Neural cell (in vitro differentiated cells): ENCODE measurements at regions not wholly inside any gene's neighbourhood (a gene's known extent, or its start where the extent isn't known, plus 50 kb on each side); places are given as distances from the start of the nearest gene placed in this dataset.
"Not testable (repeated sequence)": the region's sequence is repeated elsewhere in the genome, so short reads cannot be mapped to it uniquely, and the experiment has no call there.

Source experiments
- H2AFZ ChIP-seq: fragments of 200-600, 300-800 bp; sonication (generic), shearing (Covaris generic); 2 replicates; pipeline ENCODE4 v1.6.0; 2014; ENCODE audit warnings: low read depth, mild to moderate bottlenecking, antibody characterized with exemption, low read length, moderate library complexity
- H3F3A ChIP-seq: fragments of 200-600 bp; shearing (Covaris generic); 2 replicates; pipeline ENCODE4 v1.6.1; 2016; ENCODE audit warnings: mild to moderate bottlenecking, moderate library complexity, mixed read lengths, antibody characterized with exemption, low read length; ENCODE audit not compliant: insufficient read depth, poor library complexity, severe bottlenecking
- H3K27ac ChIP-seq: fragments of 200-600, 300-800 bp; sonication (generic), shearing (Covaris generic); 2 replicates; pipeline ENCODE4 v1.5.1; 2014; ENCODE audit warnings: mild to moderate bottlenecking, low read length, moderate library complexity
- H3K27me3 ChIP-seq: fragments of 300-800, 200-600 bp; sonication (generic), shearing (Covaris generic); 2 replicates; pipeline ENCODE4 v1.6.0; 2014; ENCODE audit warnings: mild to moderate bottlenecking, low read depth, low read length, moderate library complexity; ENCODE audit not compliant: insufficient read depth
- H3K36me3 ChIP-seq: fragments of 300-800, 200-600 bp; sonication (generic), shearing (Covaris generic); 2 replicates; pipeline ENCODE4 v1.5.1; 2014; ENCODE audit warnings: mild to moderate bottlenecking, antibody characterized with exemption, low read length, moderate library complexity; ENCODE audit not compliant: insufficient read depth
- H3K4me2 ChIP-seq: fragments of 300-800, 200-600 bp; sonication (generic), shearing (Covaris generic); 2 replicates; pipeline ENCODE4 v1.6.0; 2014; ENCODE audit warnings: mild to moderate bottlenecking, low read length
- H3K4me3 ChIP-seq: fragments of 300-800, 200-600 bp; sonication (generic), shearing (Covaris generic); 2 replicates; pipeline ENCODE4 v1.5.1; 2014; ENCODE audit warnings: mild to moderate bottlenecking, low read length, moderate library complexity
- H3K79me2 ChIP-seq: fragments of 200-600 bp; shearing (Covaris generic); replicated peaks from 2 replicates; pipeline ENCODE4 v1.6.0; 2014; ENCODE audit warnings: mild to moderate bottlenecking, low read length, moderate library complexity; ENCODE audit not compliant: insufficient read depth
- H3K9ac ChIP-seq: fragments of 300-800, 200-600 bp; sonication (generic), shearing (Covaris generic); 2 replicates; pipeline ENCODE4 v1.6.1; 2016; ENCODE audit warnings: mild to moderate bottlenecking, low read length, mixed read lengths
- H3K9me2 ChIP-seq: fragments of 200-600 bp; shearing (Covaris generic); 2 replicates; pipeline ENCODE4 v1.6.1; 2016; ENCODE audit warnings: mild to moderate bottlenecking, low read length, mixed read lengths; ENCODE audit not compliant: insufficient read depth
- H3K9me3 ChIP-seq: fragments of 200-600, 300-800 bp; sonication (generic), shearing (Covaris generic); 2 replicates; pipeline ENCODE4 v1.6.1; 2016; ENCODE audit warnings: mild to moderate bottlenecking, mixed run types, low read length, moderate library complexity, mixed read lengths
- H4K20me1 ChIP-seq: fragments of 200-600 bp; shearing (Covaris generic); 2 replicates; pipeline ENCODE4 v1.6.1; 2016; ENCODE audit warnings: mild to moderate bottlenecking, mixed run types; ENCODE audit not compliant: insufficient read depth
- POLR2AphosphoS5 ChIP-seq: IDR thresholded peaks from 2 replicates; pipeline ENCODE4 v1.6.1; 2012
- TF ChIP-seq, protein P1 (sequence below): IDR thresholded peaks from 2 replicates; pipeline ENCODE4 v1.6.1; 2012; ENCODE audit warnings: borderline replicate concordance

DNA sequence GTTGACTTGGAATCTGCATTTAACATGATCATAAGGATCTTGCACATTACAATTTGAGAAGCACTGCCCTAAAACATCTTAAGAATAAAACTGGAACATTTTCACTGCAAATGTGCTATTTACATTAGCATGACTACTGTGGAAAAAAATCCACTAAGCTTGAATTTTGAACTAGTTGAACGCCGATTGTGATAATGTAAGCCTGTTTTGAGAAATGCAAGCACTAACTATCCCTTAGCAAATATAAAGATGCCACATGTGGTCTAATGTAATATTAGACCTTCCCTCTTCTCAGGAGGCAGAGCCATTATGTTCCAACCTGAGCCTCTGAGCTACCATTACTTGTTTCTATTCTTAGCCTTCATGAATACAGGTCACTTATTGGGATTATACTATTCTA, 278.0 kb downstream of the SPATA31A6 start:
- not testable (repeated sequence) for H3K9me2 ChIP-seq, H3K4me3 ChIP-seq, H3K27ac ChIP-seq, H2AFZ ChIP-seq, H3K4me2 ChIP-seq, H3K9ac ChIP-seq, H3F3A ChIP-seq, H3K9me3 ChIP-seq, H4K20me1 ChIP-seq, H3K27me3 ChIP-seq, H3K79me2 ChIP-seq, H3K36me3 ChIP-seq

DNA sequence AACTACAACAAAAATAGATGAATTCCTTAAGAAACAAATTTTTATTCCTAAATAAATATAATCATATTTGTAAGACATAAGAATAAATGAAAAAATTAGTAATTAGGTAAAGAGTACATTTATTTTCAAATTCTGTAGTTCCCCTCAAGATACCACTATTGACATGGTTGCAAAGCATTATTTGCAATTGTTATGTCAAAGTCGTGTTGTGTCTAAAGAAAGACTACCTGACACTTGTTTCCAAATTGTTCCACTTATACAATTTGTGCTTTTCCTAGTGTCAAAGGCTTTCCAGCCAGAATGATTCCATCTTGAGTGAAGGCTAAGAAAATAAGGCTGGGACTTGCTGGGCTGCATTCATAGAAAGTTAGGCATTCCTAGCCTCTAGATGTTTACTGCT, 278.4 kb downstream of the SPATA31A6 start:
- not testable (repeated sequence) for H3K4me2 ChIP-seq, H3K9ac ChIP-seq, H3K27ac ChIP-seq, H3F3A ChIP-seq, H3K9me2 ChIP-seq, H2AFZ ChIP-seq, H3K36me3 ChIP-seq, H3K4me3 ChIP-seq, H3K79me2 ChIP-seq, H3K27me3 ChIP-seq, H4K20me1 ChIP-seq, H3K9me3 ChIP-seq
- peak; percentile 70 for TF ChIP-seq POLR2AphosphoS5
- TF ChIP-seq, protein P1, sequence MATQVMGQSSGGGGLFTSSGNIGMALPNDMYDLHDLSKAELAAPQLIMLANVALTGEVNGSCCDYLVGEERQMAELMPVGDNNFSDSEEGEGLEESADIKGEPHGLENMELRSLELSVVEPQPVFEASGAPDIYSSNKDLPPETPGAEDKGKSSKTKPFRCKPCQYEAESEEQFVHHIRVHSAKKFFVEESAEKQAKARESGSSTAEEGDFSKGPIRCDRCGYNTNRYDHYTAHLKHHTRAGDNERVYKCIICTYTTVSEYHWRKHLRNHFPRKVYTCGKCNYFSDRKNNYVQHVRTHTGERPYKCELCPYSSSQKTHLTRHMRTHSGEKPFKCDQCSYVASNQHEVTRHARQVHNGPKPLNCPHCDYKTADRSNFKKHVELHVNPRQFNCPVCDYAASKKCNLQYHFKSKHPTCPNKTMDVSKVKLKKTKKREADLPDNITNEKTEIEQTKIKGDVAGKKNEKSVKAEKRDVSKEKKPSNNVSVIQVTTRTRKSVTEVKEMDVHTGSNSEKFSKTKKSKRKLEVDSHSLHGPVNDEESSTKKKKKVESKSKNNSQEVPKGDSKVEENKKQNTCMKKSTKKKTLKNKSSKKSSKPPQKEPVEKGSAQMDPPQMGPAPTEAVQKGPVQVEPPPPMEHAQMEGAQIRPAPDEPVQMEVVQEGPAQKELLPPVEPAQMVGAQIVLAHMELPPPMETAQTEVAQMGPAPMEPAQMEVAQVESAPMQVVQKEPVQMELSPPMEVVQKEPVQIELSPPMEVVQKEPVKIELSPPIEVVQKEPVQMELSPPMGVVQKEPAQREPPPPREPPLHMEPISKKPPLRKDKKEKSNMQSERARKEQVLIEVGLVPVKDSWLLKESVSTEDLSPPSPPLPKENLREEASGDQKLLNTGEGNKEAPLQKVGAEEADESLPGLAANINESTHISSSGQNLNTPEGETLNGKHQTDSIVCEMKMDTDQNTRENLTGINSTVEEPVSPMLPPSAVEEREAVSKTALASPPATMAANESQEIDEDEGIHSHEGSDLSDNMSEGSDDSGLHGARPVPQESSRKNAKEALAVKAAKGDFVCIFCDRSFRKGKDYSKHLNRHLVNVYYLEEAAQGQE, result peak; percentile 73

DNA sequence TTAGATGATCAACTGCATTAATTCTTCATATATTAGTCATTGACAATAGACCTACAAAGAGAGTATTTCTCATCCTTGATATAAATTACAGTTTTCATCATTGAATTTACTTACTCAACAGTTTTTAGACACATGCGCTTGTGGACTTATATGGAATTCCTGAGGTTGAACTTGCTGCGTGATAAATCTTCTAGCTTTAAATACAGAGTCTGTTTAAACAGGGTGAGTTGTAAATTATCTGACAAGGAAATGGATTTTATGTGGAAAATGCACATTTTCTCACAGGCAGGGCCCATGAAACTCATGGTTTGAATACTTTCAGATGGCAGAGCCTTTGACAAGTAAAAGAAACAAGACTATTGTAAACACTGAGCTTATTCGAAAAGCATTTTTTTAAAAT, 280.5 kb downstream of the SPATA31A6 start:
- not testable (repeated sequence) for H3K4me3 ChIP-seq, H3K27me3 ChIP-seq, H2AFZ ChIP-seq, H3K36me3 ChIP-seq, H3K9me3 ChIP-seq, H3K27ac ChIP-seq, H3K9me2 ChIP-seq, H4K20me1 ChIP-seq, H3K4me2 ChIP-seq, H3K9ac ChIP-seq, H3K79me2 ChIP-seq, H3F3A ChIP-seq

DNA sequence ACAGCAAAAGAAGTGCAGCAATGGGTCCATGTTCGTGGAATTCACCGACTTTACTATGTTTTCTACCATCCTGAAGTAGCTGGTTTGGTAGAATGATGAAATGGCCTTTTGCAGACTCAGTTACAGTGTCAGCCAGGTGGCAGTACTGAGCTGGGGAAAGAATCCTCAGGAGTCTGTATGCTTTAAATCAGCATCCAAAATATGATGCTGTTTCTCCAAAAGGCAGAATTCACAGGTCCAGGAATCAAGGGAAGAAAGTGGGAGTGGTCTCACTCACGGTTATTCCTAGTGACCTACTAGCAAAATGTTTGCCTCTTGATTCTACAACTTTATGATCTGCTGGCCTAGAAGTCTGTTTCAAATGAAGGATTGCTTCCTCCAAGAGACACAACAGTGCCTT, 287.1 kb downstream of the SPATA31A6 start:
- H3K27me3 ChIP-seq, H3K36me3 ChIP-seq, H4K20me1 ChIP-seq, H3K27ac ChIP-seq, H3K4me3 ChIP-seq, H3K79me2 ChIP-seq, H3K4me2 ChIP-seq, H3K9ac ChIP-seq, H2AFZ ChIP-seq, H3K9me2 ChIP-seq, H3F3A ChIP-seq, H3K9me3 ChIP-seq: not testable (repeated sequence)

DNA sequence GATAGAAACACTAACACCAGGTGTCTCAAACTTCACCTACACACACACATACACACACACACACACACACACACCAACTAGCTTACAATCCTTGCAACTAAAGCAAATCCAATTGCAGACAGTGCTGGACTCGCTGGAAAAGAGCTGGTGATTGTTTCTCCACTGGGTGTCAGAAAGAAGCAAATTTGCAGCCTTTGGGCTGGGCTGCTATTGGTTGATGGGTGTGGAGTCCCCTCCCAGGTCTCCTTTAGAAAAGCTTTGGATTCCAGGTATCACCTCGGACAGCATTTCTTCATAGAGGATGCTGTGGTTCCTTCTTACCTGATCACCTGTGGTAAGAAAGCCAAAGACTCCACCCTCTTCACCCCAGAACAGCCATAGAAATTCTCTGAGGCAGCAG, 307.5 kb downstream of the SPATA31A6 start:
- H4K20me1 ChIP-seq, H3K4me2 ChIP-seq, H3K27me3 ChIP-seq, H3K9ac ChIP-seq, H3K27ac ChIP-seq, H3K4me3 ChIP-seq, H3K9me3 ChIP-seq, H3F3A ChIP-seq, H3K36me3 ChIP-seq, H3K79me2 ChIP-seq, H3K9me2 ChIP-seq, H2AFZ ChIP-seq: not testable (repeated sequence)

DNA sequence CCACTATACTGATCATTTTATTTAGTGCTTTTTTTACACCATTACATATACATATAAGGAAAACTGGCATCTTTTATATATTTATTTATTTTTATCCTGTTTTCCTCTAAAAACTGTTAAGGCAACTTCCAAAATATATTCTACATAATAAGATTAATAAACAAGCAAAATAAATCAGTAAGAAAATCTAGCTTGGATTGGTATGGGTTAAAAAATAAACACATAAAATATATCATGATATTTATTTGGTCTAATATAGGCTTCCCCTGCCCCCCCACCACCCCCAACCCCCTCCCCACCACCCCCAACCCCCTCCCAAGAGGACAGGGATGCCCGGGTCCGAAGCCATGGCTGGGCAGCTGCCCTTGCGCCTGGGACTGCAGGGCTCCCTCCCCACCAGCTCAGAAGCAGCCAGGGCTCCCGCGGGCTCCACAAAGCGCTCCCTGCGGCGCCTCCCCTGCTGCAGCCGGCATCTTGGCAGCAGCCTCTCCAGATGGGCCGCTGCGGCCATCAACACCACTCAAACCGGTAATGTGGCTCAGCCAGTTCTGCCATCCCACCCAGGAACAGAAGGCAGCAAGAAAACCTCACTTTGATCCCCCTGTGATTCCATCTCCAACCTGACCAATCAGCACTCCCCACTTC, 319.3 kb downstream of the SPATA31A6 start:
- not testable (repeated sequence) for H3K27me3 ChIP-seq, H3K79me2 ChIP-seq, H3K36me3 ChIP-seq, H3K9me3 ChIP-seq, H3K27ac ChIP-seq, H3K9ac ChIP-seq, H3F3A ChIP-seq, H4K20me1 ChIP-seq, H2AFZ ChIP-seq, H3K4me3 ChIP-seq, H3K9me2 ChIP-seq, H3K4me2 ChIP-seq

DNA sequence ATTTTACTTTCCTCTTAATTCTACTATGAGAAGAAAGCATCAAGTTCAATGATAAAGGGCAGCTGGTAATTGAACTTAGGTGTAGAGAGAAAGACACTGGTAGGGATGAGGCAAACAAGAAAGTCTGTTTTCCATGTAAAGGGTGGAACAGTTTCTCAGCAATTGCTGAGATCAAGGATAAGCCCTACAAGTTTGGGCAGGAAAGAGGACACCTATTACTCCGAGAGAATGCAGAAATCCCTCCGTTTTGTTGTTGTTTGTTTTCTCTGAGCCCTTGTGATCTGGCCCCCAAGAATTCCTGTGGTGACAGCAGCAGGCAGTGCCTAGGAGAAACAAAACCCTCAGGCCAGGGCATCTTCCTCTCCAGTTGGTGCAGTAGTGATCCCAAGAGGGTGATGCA, 324.7 kb downstream of the SPATA31A6 start:
- H4K20me1 ChIP-seq, H3K9me2 ChIP-seq, H3K9me3 ChIP-seq, H2AFZ ChIP-seq, H3K27me3 ChIP-seq, H3K4me2 ChIP-seq, H3K4me3 ChIP-seq, H3F3A ChIP-seq, H3K9ac ChIP-seq, H3K79me2 ChIP-seq, H3K36me3 ChIP-seq, H3K27ac ChIP-seq: not testable (repeated sequence)
